ENCODE measurements at regions not wholly inside any gene's neighbourhood (a gene's known extent, or its start where the extent isn't known, plus 50 kb on each side); places are given as distances from the start of the nearest gene placed in this dataset.
"Not testable (repeated sequence)": the region's sequence is repeated elsewhere in the genome, so short reads cannot be mapped to it uniquely, and the experiment has no call there.

GRCh38 chr9:88880199-88880598, 111.1 kb upstream of the S1PR3 start:
- DNase-seq, result no peak

- DNase-seq, result not testable (repeated sequence)
Observed at GRCh38 chr9:88884291-88884690, 107.0 kb upstream of the S1PR3 start.

- DNase-seq, result not testable (repeated sequence)
Observed at GRCh38 chr9:88886762-88887161, 104.5 kb upstream of the S1PR3 start.

- DNase-seq, result no peak
Observed at GRCh38 chr9:88889386-88889785, 101.9 kb upstream of the S1PR3 start.

- DNase-seq, result no peak
Observed at GRCh38 chr9:88890546-88890945, 100.7 kb upstream of the S1PR3 start.

GRCh38 chr9:88891040-88891439, 100.2 kb upstream of the S1PR3 start:
- DNase-seq, result no peak

GRCh38 chr9:88892724-88893123, 98.5 kb upstream of the S1PR3 start:
- DNase-seq, result no peak

GRCh38 chr9:88897081-88897480, 94.2 kb upstream of the S1PR3 start:
- DNase-seq, result no peak

GRCh38 chr9:88898039-88898720, 93.1 kb upstream of the S1PR3 start:
- DNase-seq, result no peak

- no peak for DNase-seq
Observed at GRCh38 chr9:88905506-88905905, 85.8 kb upstream of the S1PR3 start.

- DNase-seq, result peak; percentile 9
Observed at GRCh38 chr9:88915916-88916315, 75.4 kb upstream of the S1PR3 start.

- no peak for DNase-seq
Observed at GRCh38 chr9:88916894-88917293, 74.4 kb upstream of the S1PR3 start.

- DNase-seq, result no peak
Observed at GRCh38 chr9:88917375-88917774, 73.9 kb upstream of the S1PR3 start.

GRCh38 chr9:88918537-88918936, 72.7 kb upstream of the S1PR3 start:
- not testable (repeated sequence) for DNase-seq

- no peak for DNase-seq
Observed at GRCh38 chr9:88920645-88921044, 70.6 kb upstream of the S1PR3 start.

- no peak for DNase-seq
Observed at GRCh38 chr9:88922091-88922490, 69.2 kb upstream of the S1PR3 start.

- DNase-seq, result no peak
Observed at GRCh38 chr9:88923092-88923491, 68.2 kb upstream of the S1PR3 start.

GRCh38 chr9:88923653-88924288, 67.5 kb upstream of the S1PR3 start:
- no peak for DNase-seq

GRCh38 chr9:88925481-88925880, 65.8 kb upstream of the S1PR3 start:
- no peak for DNase-seq

- no peak for DNase-seq
Observed at GRCh38 chr9:88926781-88927505, 64.3 kb upstream of the S1PR3 start.

GRCh38 chr9:88927510-88927909, 63.8 kb upstream of the S1PR3 start:
- DNase-seq, result no peak

- no peak for DNase-seq
Observed at GRCh38 chr9:88930716-88931115, 60.6 kb upstream of the S1PR3 start.

- DNase-seq, result peak; percentile 79
Observed at GRCh38 chr9:88932766-88933165, 58.5 kb upstream of the S1PR3 start.
